ENCODE measurements at regions not wholly inside any gene's neighbourhood (a gene's known extent, or its start where the extent isn't known, plus 50 kb on each side); places are given as distances from the start of the nearest gene placed in this dataset.

DNA sequence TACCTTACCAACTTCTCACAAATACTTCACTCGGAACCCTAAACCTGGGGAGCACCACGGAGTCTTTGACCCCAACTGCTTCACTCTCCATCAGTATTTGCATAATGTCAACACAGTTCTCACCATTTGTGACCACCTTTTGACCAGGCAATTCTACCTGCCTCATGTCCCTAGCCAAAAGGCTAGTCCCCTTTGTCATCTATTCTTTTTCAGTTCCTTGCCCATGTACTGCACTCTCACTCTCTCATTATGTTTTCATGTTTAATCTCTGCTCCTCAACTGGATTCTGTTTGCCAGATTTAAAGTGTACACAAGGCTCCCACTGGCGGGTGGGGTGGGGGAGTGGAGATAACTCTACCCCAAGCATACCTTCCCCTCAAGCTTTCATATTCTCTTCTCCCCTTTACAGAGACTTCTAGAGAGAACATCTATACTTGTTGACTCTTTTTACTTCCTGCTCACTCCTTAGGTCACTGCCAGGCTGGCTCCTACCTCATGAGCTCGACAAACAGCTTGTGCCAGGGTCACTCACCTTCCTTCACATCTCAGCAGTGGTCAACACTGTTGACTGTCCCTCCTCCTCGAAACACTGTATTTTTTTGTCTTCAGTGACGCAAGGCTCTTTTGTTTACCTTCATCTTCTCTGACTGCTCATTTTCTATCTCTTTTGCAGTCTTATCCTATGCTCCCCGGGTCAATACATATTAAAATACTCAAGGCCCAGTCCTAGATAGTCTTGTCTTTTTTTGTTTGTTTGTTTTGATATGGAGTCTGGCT is 88.7 kb upstream of the MAP4K3 start:
- in situ Hi-C loops (cut with HindIII; ENCODE audit: low pct_unique_long_range_greater_than_20kb, low sequenced_read_pairs) = no loop called here

DNA sequence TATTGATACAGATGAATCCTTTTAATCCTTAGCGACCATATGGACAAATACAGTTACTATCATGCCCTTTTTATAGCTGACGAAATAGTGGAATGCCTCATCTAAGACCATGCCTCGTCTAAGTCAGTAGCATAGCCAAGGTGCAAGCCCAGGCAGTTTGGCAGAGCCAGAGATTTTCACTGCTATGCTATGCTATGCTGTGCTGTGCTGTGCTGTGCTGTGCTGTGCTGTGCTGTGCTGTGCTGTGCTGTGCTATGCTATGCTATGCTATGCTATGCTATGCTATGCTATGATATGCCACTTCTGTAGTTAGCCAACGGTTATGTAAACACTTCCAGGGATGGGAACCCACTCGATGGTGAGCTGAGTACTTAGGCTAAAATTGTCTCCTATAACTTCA is 91.6 kb upstream of the MAP4K3 start:
- in situ Hi-C loops (cut with HindIII; ENCODE audit: low pct_unique_long_range_greater_than_20kb, low sequenced_read_pairs) = no loop called here

More for the DNA sequence above, 88.7 kb upstream of the MAP4K3 start:
- DNase-seq (ENCODE audit: low read depth) = no peak

DNA sequence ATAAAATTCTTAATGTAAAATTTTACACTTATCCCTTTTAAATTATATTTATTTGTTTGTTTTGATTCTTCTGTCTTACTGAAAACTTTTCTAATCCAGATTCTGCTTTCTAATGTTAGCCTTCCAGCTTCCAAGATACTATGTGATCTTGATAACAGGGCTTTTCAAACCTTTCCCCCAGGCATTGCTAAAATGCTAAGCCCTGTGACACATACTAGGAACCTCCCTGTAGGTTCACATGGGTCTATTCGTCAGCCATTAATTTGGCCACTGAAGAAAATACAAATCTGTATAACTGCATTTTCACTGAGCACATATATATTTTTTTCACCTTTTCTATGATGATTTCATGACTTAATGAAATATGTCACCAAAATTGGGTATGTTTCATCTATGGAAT is 92.8 kb upstream of the MAP4K3 start:
- in situ Hi-C loops (cut with HindIII; ENCODE audit: low pct_unique_long_range_greater_than_20kb, low sequenced_read_pairs) = no loop called here
- DNase-seq (ENCODE audit: low read depth) = no peak

More for the DNA sequence above, 91.6 kb upstream of the MAP4K3 start:
- DNase-seq (ENCODE audit: low read depth) = no peak

DNA sequence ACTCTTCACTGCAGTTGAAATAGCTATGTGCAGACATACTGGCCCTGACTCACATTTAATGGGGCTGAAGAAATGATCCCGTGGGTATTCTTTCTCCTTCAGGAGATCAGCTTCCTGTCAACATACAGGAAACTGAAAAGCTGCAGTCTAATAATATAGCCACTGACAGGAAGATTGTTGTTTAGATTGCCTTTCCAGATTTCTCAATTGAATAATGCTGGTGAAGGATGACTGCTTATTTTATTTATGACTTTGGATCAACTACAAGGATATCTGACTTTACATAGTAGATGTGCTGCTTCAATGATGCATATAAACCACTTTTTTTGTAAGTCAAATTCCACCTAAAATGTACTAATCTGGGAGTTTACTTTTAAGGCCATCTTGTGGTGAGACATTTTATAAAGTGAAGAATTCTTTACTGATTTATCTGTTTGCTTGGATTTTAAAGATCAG is 93.4 kb upstream of the MAP4K3 start:
- in situ Hi-C loops (cut with HindIII; ENCODE audit: low pct_unique_long_range_greater_than_20kb, low sequenced_read_pairs) = no loop called here
- peak; percentile 61 for DNase-seq (ENCODE audit: low read depth)

DNA sequence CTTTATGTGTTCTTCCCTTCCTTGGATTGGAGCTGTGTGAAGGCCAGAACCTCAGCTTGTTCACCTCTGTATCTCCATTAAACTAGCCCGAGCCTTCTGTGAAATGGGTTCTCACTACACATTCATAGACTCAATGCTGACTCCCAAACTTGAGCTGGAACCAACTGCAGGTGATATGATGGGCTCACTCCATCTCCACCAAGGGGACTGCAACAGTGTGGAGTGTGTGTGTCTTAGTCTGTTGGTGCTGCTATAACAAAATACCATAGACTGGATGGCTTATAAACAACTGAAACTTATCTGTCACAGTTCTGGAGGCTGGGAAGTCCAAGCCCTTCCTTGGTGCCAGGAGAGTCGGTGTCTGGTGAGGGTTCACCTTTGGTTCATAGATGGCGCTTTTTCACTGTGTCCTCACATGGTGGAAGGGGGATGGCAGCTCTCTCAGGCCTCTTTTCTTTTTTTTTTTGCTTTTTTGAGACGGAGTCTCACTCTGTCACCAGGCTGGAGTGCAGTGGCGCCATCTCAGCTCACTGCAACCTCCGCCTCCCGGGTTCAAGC is 94.2 kb upstream of the MAP4K3 start:
- in situ Hi-C loops (cut with HindIII; ENCODE audit: low pct_unique_long_range_greater_than_20kb, low sequenced_read_pairs) = no loop called here
- DNase-seq (ENCODE audit: low read depth) = no peak

DNA sequence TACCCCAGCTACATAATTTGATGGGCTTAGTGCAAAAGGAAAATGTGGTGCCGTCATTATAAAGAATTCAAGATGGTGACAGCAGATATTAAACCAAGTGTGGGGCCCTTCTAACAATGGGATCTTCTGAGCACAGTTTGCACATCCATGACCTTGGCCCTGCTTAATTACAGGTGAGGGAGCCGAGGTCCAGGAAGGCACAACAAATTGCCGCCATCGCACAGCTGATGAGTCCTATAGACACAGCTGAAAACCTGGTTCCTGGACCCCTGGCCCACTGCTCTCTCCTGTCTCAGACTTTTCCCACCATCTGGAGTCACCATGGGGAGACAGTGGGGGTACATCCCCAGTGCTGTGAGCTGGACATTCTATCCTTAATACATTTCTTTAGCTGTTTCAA is 95.8 kb upstream of the MAP4K3 start:
- DNase-seq (ENCODE audit: low read depth) = no peak

DNA sequence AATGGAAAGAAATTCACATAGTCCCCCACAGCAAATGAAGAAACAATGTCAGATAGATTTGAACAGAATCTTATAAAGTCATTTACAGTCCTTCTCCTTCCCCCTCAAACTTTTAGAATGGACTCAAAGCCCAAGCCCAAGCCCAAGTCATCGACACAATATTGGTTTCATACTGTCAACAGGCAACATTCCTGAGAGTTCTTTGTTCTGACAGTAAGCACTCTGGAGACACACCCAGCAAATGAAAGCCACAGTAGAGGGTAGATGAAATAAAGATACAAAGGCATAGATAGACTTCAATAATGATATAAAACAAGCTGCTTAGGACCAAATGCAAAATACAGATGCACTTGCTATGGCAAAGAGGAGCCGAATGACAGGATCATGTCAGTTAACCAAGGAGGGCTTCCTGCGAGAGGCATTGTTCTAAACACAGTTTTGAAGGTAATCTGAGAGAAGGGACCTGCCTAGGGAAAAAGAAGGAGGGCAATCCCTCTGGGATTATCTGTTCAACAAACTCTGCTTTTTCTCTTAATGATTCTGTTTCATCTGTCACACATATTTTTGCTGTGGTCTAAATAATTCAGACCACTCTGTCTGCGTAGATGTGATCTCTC is 97.1 kb upstream of the MAP4K3 start:
- in situ Hi-C loops (cut with HindIII; ENCODE audit: low pct_unique_long_range_greater_than_20kb, low sequenced_read_pairs) = no loop called here
- DNase-seq (ENCODE audit: low read depth) = no peak

More for the DNA sequence above, 95.8 kb upstream of the MAP4K3 start:
- in situ Hi-C loops (cut with HindIII; ENCODE audit: low pct_unique_long_range_greater_than_20kb, low sequenced_read_pairs) = no loop called here

DNA sequence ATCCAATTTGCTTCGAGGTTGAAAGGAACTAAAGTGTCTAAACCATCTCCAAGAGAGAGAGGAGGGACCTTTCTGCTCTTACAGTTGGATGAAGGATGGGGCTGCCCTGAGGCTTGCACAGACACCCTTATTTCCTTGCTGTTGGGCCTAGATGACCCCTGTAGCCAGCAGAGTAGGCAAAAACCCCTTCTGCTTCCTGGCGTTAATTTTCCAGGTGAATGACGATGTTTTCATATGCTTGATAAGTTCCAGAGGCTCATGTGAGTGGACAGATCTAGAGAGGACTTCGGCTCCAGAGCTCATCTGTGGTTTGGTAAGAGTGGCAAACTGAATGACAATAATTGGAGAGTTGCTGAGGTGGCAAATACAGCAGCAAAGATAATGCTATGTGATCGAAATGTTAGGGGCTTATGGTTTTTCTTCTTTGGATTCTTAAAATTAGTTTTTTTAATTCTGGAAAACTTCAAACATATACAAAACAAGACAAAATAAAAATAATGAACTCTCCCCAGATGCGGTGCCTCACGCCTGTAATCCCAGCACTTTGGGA is 98.6 kb upstream of the MAP4K3 start:
- in situ Hi-C loops (cut with HindIII; ENCODE audit: low pct_unique_long_range_greater_than_20kb, low sequenced_read_pairs) = no loop called here
- no peak for DNase-seq (ENCODE audit: low read depth)

DNA sequence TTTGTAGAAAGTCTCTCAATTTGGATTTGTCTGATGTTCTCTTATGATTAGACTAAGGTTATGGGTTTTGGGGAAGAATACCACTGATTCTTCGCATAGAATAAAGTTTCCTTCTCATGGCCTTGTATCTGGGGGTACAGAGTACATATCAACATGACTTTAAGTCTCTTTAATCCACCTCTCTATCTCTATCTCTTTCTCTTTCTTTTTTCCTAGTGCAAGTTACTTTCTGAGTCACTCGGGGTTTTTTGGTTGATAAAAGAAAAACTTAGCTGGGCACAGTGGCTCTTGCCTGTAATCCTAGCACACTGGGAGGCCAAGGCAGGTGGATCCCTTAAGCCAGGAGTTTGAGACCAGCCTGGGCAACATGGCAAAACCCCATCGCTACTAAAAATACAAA is 100.1 kb upstream of the MAP4K3 start:
- in situ Hi-C loops (cut with HindIII; ENCODE audit: low pct_unique_long_range_greater_than_20kb, low sequenced_read_pairs) = no loop called here
- no peak for DNase-seq (ENCODE audit: low read depth)

DNA sequence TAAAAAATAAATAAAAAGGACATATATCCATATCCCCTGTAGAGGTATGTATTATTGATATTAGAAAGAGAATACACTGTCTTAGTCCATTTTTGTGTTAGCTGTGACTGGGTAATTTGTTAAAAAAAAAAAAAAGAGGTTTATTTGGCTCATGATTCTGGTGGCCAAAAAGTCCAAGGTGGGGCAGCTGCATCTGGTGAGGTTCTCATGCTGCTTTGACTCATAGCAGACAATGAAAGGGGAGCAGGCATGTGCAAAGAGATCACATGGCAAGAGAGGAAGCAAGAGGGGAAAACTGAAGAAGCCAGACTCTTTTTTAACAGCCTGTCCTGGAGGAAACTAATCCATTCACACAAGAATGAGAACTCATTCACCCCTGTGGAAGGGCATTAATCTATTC is 101.6 kb upstream of the MAP4K3 start:
- in situ Hi-C loops (cut with HindIII; ENCODE audit: low pct_unique_long_range_greater_than_20kb, low sequenced_read_pairs) = no loop called here

DNA sequence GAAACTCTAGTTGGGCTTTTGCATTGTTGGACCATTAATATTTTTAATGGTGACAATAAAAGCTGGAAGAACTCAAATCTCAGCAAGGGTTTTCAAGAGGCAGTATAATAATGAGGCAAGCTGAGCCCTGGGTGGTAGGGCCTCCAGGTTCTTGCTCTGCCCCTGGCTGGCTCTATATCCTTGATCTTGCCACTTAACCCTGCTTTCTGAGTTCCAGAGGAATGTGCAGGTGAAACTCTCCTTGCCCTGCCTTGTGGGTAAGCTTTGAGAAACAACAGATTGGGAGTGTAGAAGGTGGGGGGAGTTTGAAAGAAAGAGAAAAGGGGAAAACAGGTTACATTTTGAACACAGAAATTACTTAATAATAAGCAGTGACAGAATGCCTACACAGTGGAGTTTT is 103.3 kb upstream of the MAP4K3 start:
- no peak for DNase-seq (ENCODE audit: low read depth)
- in situ Hi-C loops (cut with HindIII; ENCODE audit: low pct_unique_long_range_greater_than_20kb, low sequenced_read_pairs) = no loop called here

More for the DNA sequence above, 101.6 kb upstream of the MAP4K3 start:
- DNase-seq (ENCODE audit: low read depth) = no peak

DNA sequence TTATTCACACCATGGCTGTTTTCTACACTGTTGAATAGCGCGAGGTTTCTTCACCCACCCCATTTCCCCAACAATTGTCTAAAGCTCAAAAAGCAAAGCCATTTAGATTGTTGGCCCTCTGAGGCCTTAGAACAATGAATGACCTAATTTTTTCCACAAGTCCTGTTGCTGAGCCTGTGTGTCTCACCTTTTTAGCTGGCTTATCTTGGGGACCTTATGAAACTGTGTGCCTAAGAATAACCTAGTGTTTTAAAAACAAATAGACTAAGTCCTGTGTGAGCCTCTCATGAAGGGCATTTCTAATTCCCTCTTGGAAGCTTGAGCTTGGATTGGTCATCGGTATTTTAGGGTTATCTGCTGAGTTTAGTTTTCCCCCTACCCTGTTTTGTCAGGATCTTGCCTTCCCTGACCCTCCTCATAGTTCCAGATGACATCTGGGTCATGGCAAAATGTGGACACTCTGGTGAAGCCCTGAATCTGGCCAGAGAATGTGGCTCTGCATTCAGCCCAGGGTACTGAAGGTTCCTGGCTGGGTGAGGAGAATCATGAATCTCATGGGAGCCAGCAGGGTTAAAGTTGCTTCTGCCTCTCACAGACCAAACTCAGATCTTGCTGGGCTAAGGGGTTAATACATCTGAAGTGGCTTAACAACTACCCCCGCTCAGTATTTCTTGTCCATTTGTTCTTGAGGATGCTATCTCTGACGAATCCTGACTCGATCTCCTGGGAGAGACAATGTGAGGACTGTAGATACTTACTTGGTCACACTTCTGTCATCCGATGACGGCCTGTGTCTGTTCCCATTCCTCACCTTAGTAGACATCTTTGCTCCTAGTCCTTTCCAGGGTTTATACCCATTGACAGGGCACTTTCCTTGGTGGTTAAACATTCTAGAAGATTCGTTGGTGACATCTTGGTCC is 104.2 kb upstream of the MAP4K3 start:
- in situ Hi-C loops (cut with HindIII; ENCODE audit: low pct_unique_long_range_greater_than_20kb, low sequenced_read_pairs) = no loop called here
- DNase-seq (ENCODE audit: low read depth) = no peak

DNA sequence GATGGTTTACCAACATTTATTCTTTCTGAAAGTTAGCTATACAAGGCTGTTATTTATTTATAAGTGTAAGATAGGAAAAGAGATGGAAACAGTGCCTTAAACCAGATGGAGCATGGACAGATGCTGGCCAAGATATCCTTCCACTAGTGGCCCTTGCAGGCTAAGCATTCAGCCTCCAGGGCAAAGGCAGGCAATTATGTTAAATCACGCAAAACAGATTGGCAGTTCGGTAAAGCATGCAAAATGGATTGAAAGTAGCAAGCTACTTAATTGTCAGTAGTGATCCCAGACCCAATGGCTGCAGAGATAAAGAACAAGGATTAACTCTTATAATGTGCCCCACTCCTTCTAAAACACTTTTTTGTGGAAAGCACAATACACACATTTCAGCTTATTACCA is 105.4 kb upstream of the MAP4K3 start:
- in situ Hi-C loops (cut with HindIII; ENCODE audit: low pct_unique_long_range_greater_than_20kb, low sequenced_read_pairs) = no loop called here
- no peak for DNase-seq (ENCODE audit: low read depth)

DNA sequence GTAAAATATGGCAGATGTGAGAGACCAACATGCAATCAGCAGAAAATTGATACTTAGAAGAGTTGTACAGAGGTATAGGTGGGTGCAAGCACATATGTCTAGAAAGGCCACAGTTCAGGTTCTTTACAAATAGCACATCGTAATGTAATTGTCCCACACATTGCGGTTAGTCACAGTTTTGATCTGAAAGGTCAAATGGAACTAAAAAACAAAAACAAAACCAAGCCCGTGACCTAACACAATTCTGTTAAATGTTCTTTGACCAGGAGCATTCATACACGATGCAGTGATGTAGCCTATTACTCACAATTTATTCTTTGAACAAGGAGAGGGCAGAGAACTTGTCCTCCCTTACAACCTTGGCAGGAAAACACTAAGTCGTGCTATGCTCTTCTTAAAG is 108.9 kb upstream of the MAP4K3 start:
- DNase-seq (ENCODE audit: low read depth) = no peak
- in situ Hi-C loops (cut with HindIII; ENCODE audit: low pct_unique_long_range_greater_than_20kb, low sequenced_read_pairs) = no loop called here

DNA sequence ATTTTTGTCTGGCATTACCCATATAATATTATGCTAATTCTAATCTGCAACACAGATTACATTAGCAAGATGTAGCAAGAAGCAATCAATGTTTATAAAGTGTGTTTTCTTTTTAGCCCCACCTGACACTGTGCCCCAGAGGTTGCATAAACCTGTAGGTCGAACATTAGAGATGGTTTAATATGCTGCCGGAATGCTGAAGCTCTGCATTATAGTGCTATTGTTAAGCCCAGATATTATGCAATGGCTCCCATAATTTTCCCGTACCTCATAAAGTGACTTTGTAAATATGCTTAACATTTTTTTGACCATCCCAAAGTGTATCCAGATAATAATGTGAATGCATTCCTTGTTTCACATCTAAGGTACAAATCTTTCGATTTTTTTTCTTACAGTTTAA is 109.3 kb upstream of the MAP4K3 start:
- in situ Hi-C loops (cut with HindIII; ENCODE audit: low pct_unique_long_range_greater_than_20kb, low sequenced_read_pairs) = no loop called here
- DNase-seq (ENCODE audit: low read depth) = no peak

DNA sequence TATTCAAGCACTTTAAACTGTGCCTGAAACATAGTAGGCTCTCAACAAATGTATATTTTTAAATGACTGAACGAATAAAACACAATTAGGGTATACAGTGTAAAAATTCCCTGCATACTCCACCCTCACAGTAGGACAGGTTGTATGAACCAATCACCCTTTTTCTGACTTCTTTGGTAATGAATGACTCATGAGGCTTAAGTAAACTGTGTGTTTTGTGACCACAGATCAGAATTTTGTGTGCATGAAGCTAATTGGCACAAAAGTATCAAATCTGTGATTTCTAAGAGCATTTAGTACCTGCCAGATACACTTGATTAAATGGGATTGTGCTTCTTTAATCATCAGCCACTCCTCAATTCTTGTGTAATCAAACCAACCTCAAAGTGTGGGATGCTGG is 109.9 kb upstream of the MAP4K3 start:
- DNase-seq (ENCODE audit: low read depth) = no peak
- in situ Hi-C loops (cut with HindIII; ENCODE audit: low pct_unique_long_range_greater_than_20kb, low sequenced_read_pairs) = no loop called here

DNA sequence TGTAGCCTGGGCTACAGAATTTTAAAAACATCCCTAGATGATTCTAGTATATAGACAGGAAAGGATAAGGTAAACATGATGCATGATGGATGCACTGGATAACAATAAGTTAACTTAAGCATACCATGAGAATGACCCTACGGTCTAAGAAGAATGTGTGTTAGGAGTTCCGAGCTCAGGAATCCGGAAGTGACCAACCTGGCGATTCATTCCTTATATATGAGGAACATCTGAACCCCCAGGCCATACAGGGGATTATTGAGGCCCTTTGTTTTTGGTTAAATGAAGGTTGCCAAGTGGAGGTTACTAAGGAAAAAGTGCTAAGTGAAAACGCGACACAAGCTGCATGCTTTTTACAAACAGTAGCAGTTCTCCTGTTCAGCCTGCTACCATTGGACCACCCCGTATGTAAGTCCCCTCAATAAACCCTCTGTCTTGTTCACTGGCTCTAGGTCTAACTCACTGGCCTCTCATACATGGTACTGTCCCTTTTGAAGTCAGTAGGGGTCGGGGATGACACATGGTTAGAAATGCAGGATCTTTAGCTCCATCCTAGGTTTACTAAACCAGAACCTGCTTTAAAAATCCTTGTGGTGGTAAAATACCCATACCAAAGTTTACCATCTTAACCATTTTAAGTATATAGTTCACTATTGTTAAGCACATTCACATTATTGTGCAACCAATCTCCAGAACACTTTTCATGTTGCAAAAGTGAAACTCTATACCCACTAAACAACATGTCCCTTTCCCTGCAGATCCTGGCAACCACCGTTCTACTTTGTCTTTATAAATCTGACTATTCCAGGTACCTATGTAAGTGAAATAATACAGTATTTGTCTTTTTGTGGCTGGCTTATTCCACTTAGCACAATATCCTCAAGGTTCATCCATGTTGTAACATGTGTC is 111.0 kb upstream of the MAP4K3 start:
- no peak for DNase-seq (ENCODE audit: low read depth)
- in situ Hi-C loops (cut with HindIII; ENCODE audit: low pct_unique_long_range_greater_than_20kb, low sequenced_read_pairs) = no loop called here

Data from Caki2 (cell line).